ENCODE measurements at regions not wholly inside any gene's neighbourhood (a gene's known extent, or its start where the extent isn't known, plus 50 kb on each side); places are given as distances from the start of the nearest gene placed in this dataset.

DNA sequence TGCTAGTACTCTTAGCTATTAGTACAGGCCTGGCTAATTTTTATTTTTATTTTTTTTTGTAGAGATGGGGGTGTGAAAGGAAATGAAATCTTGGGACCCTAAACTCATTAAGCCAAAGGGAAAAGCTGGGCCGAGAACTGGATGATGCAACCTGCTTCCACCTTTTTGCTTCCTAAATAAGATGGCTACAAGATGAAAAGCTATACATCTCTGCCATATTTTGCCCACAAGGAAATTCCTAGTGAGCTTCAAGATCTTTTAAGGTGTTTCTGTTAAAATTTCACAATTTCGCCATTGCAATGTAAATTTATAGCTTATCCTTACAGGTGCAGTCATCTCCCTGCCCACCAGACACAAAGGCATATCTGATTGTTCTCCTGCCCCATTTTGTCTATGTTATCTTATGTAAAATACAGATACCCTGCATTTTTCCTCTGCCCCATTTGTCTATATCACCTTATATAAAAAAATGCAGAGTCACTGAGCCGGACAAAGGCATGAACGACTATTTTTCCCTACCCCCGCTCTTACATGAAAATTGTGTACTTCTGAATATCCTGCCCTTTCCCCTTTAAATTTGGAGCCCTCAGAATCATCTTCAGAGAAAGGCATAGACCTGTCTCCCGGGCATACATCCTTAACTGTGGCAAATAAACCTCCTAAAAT is 112.0 kb upstream of the SLC38A2 start:
- TF ChIP-seq CTCF (IDR thresholded peaks at IDR 0.05; ENCODE audit: unreplicated experiment) = no peak
- H3K4me1 Mint-ChIP-seq = peaks cover 5% of the 10 kb centered on the region
- no peaks in the 10 kb centered on the region for H3K9me3 Mint-ChIP-seq
- no peaks in the 10 kb centered on the region for H3K27me3 Mint-ChIP-seq (ENCODE audit: low read depth)
- no peak overlapping the region for H3K27ac Mint-ChIP-seq
- H3K4me3 Mint-ChIP-seq = no peak overlapping the region
- H3K36me3 Mint-ChIP-seq = no peaks in the 10 kb centered on the region
- DNase-seq (ENCODE audit: low spot score in 2 of 2, unreplicated experiment in 2 of 2) = no peak

DNA sequence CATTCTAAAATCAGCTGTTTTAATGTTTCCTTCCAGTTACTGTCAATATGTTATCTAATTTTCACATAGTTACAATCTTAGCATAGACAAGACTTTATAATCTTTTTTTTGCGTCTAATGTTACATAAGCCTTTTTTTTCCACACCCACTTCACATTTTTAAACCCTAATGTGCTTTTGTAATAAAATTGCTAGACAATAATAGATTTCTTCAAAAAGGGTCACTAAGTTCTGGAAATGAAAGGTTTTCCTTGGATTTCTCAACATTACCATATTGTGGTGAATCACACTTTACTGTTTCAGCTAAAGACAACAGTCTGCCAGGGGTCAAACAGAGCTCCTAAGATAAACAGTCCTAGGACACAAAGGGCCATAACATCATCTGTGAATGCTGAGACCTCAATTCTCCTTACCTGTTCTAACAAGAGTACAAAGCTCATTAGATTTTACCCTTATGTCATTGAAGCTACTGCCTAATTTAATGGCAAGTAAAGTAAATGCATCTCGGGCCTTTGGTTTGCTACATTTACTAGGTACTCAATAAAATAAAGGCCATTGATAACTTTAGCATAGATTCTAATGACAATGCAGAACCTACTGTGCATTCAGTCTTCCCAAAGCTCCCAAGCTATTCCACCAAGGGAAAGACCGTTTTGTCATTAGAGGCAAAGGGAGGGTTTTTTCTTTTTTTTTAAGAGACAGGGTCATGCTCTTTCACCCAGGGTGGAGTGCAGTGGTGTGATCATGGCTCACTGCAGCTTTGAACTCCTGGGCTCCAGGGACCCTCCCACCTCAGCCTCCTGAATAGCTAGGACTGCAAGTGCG is 111.2 kb upstream of the SLC38A2 start:
- H3K4me1 Mint-ChIP-seq = peaks cover 5% of the 10 kb centered on the region
- H3K27ac Mint-ChIP-seq = no peak overlapping the region
- no peak for DNase-seq (ENCODE audit: low spot score in 2 of 2, unreplicated experiment in 2 of 2)
- no peak for TF ChIP-seq CTCF (IDR thresholded peaks at IDR 0.05; ENCODE audit: unreplicated experiment)
- H3K9me3 Mint-ChIP-seq = no peaks in the 10 kb centered on the region
- no peak overlapping the region for H3K4me3 Mint-ChIP-seq
- no peaks in the 10 kb centered on the region for H3K36me3 Mint-ChIP-seq
- no peaks in the 10 kb centered on the region for H3K27me3 Mint-ChIP-seq (ENCODE audit: low read depth)

DNA sequence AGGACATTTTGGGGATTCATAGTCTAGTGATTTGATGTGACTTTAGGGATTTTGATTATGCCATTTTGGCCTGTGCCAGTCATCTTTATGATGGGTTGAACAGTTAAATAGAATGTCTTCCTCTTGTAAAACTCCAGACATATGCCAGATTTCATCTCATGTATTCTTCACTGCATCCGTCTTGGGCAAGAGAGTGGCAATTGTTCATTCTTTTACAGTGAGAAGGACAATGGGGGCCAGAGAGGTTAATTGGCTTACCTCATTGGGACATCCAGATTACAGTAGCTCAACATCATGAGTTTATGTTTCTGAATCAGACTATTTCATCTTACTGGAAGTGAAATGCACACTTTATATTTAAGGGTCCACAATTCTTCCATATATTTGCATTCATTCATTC is 108.2 kb upstream of the SLC38A2 start:
- DNase-seq (ENCODE audit: low spot score in 2 of 2, unreplicated experiment in 2 of 2) = no peak
- peaks cover 2% of the 10 kb centered on the region for H3K27me3 Mint-ChIP-seq (ENCODE audit: low read depth)
- H3K4me3 Mint-ChIP-seq = no peak overlapping the region
- peaks cover 5% of the 10 kb centered on the region for H3K4me1 Mint-ChIP-seq
- no peak overlapping the region for H3K27ac Mint-ChIP-seq
- H3K9me3 Mint-ChIP-seq = no peaks in the 10 kb centered on the region
- TF ChIP-seq CTCF (IDR thresholded peaks at IDR 0.05; ENCODE audit: unreplicated experiment) = no peak
- no peaks in the 10 kb centered on the region for H3K36me3 Mint-ChIP-seq

GRCh38 chr12:46480316-46480715 is 107.7 kb upstream of the SLC38A2 start:
- H3K27me3 Mint-ChIP-seq (ENCODE audit: low read depth) = peaks cover 2% of the 10 kb centered on the region
- TF ChIP-seq CTCF (IDR thresholded peaks at IDR 0.05; ENCODE audit: unreplicated experiment) = no peak
- peaks cover 5% of the 10 kb centered on the region for H3K4me1 Mint-ChIP-seq
- H3K27ac Mint-ChIP-seq = no peak overlapping the region
- no peaks in the 10 kb centered on the region for H3K36me3 Mint-ChIP-seq
- DNase-seq (ENCODE audit: low spot score in 2 of 2, unreplicated experiment in 2 of 2) = no peak
- H3K4me3 Mint-ChIP-seq = no peak overlapping the region
- H3K9me3 Mint-ChIP-seq = no peaks in the 10 kb centered on the region

DNA sequence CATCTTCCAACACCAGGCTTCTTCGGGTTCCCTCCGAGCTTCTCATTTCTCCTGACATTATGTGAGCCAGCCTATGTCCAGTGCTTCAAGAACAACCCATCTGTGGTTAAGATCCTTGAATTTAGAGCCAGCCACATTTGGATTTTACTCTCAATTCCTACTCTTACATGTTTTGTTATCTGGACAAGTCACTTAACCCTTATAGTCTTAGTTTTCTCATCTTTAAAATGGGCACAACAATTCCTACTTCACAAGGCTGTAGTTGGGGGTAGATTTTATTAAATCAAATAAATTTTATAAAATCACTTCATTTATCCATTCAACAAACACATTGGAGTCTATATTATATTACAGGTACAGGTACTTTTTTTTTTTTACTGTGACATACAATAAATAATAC is 105.5 kb upstream of the SLC38A2 start:
- TF ChIP-seq CTCF (IDR thresholded peaks at IDR 0.05; ENCODE audit: unreplicated experiment) = no peak
- DNase-seq (ENCODE audit: low spot score in 2 of 2, unreplicated experiment in 2 of 2) = no peak
- peaks cover 8% of the 10 kb centered on the region for H3K4me1 Mint-ChIP-seq
- H3K36me3 Mint-ChIP-seq = no peaks in the 10 kb centered on the region
- no peak overlapping the region for H3K27ac Mint-ChIP-seq
- H3K4me3 Mint-ChIP-seq = no peak overlapping the region
- no peaks in the 10 kb centered on the region for H3K9me3 Mint-ChIP-seq
- peaks cover 2% of the 10 kb centered on the region for H3K27me3 Mint-ChIP-seq (ENCODE audit: low read depth)
